GM12873 (cell line): ENCODE measurements at regions not wholly inside any gene's neighbourhood (a gene's known extent, or its start where the extent isn't known, plus 50 kb on each side); places are given as distances from the start of the nearest gene placed in this dataset.
A peak's percentile ranks its signal among the peaks of the same experiment; 100 is the strongest.

Source experiments
- TF ChIP-seq, protein P1 (sequence below): IDR thresholded peaks from 2 replicates; pipeline ENCODE4 v1.5.1; 2012; ENCODE audit warnings: low read depth, mild to moderate bottlenecking, moderate library complexity, low read length, control low read depth; ENCODE audit not compliant: insufficient read depth; ENCODE audit errors: missing control alignments

DNA sequence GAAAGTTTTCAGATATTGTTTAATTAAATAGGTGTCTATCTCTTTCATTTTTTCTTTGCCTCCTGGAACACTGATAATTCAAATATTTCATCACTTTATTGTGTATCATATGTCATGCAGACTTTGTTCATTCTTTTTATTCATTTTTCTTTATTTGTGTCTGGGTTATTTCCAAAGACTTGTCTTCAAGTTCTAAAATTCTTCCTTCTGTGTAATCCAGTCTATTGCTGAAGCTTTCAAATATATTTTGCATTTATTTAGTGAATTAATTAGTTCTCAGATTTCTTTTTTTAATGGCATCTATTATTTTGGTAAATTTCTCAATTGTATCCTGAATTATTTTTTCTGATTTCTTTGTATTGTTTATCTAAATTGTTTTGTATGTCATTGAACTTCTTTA lies 70.1 kb downstream of the ZNF330 start:
- TF ChIP-seq, protein P1, sequence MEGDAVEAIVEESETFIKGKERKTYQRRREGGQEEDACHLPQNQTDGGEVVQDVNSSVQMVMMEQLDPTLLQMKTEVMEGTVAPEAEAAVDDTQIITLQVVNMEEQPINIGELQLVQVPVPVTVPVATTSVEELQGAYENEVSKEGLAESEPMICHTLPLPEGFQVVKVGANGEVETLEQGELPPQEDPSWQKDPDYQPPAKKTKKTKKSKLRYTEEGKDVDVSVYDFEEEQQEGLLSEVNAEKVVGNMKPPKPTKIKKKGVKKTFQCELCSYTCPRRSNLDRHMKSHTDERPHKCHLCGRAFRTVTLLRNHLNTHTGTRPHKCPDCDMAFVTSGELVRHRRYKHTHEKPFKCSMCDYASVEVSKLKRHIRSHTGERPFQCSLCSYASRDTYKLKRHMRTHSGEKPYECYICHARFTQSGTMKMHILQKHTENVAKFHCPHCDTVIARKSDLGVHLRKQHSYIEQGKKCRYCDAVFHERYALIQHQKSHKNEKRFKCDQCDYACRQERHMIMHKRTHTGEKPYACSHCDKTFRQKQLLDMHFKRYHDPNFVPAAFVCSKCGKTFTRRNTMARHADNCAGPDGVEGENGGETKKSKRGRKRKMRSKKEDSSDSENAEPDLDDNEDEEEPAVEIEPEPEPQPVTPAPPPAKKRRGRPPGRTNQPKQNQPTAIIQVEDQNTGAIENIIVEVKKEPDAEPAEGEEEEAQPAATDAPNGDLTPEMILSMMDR: no peak

DNA sequence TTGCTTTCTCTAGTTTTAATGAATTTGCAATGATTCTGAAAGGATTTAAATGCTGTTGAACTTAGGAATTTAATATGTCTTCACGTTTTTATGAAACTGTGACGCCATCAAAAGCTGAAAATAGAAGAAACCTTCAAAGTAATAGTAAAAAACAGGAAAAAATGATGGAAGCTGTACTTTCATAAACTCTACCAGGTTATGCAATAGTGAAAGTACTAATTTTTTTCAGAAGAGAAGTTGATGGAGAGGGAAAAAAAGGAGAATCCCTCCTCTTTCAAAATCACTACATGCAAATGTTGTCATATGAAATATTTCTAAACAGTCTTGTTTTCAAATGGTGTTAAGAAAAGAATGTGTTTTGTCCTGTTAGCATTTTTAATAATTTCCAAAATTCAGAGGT lies 73.6 kb downstream of the ZNF330 start:
- TF ChIP-seq, protein P1: no peak

DNA sequence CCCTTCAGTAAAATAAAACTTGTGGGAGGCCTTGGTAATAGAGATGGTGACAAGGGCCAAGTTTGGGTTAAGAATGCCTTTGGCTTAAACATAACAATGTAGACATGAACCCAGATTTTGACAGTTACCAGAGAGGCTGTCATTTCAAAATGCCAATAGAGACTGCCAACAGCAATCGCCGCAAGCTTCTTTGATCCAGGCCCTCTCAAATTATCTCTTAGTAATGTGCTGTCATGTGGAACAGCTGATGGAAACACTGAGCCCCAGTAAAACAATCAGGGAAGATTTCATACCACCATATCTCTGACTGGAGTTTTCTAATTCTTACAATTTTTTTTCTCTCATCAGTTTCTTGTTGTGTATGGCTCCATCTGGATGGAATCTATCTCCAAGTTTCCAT lies 80.5 kb downstream of the ZNF330 start:
- TF ChIP-seq, protein P1: no peak

DNA sequence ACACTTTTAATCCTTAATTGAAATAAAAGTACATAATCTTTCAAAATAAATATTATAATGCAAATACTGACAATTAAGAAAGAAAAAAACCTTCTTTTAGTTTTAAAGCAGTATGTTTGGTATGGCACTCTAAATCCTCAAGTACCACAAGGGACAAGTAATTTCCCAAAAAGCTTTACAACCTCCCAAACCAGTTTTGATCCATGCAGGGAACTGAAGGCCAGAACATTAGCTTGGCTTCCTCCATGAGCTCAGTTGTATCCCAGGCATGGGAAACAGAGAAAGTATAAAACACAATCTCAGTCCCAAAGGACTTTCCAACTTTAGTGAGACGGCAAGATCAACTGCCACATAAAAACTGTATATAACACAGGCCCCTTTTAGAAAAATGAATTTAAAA lies 82.2 kb downstream of the ZNF330 start:
- TF ChIP-seq, protein P1: no peak

DNA sequence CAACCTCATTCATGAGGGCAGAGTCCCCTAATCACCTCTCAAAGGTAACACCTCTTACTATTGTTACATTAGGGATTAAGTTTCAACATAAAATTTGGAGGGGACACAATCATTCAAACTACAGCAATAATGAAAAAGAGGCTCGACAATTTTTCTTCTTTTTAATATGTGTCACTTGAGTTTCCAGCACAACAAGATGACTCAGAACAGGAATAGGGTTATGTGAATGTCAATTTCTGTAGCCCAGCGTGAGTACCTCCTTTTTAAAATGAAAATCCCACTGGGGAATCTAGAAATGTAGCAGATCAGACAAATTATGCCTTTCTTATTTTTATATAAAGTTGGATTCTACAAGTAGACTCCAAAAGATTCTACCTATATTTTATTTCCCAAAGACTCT lies 83.7 kb downstream of the ZNF330 start:
- TF ChIP-seq, protein P1: no peak

DNA sequence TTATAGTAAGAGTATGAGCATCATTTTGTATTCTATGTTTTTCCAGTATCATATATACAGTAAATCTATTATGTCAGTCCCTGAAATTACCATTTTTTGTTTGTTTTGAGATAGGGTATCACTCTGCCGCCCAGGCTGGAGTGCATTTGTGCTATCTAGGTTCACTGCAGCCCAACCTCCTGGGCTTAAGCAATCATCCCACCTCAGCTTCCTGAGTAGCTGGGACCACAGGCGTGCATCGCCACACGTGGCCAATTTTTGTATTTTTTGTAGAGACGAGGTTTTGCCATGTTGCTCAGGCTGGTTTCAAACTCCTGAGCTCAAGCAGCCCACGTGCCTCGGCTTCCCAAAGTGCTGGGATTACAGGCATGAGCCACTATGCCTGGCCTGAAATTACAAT lies 85.6 kb downstream of the ZNF330 start:
- TF ChIP-seq, protein P1: no peak

DNA sequence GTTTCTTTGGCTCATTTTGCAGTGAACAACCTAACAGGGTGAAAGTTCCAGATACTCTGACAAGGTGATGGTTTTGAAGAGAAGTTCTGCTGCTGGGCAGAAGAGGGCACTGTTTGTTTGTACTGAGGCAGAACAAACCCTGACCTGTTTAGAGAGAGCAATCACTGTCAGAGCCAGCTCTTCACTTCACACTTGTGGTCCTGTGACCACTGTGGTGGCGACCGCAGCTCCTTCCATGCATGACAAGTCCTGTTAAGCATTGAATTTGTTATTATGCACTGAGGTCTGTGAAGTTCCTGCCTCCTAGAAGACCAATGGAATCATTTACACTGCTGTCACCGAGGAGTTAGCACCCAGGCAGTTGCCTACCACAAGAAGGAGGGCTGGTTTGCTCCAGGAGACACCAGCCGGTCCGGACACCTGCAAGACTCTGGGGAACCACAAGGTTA lies 86.6 kb downstream of the ZNF330 start:
- TF ChIP-seq, protein P1: peak; percentile 92

DNA sequence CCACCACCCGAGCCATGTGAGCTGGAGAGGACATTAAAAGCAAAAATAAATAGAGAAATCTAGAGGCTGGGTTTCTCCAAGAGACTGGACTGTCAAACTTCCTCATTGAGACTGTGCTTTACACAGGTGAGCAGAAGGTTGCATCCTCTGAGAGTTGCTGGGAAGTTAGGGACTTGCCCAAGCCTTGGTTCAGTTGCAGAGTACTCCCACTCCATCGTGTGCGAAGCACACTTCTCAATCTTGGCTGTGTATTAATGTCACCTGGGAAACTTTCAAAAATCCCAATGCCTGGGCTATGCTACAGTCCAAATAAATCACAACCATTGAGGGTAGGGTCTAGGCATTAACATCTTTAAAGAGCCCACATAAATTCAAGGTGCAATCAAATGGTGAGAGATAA lies 89.2 kb downstream of the ZNF330 start:
- TF ChIP-seq, protein P1: no peak
